ENCODE measurements at regions not wholly inside any gene's neighbourhood (a gene's known extent, or its start where the extent isn't known, plus 50 kb on each side); places are given as distances from the start of the nearest gene placed in this dataset.

- TF ChIP-seq SUZ12 (IDR thresholded peaks at IDR 0.05; ENCODE audit: extremely low read depth, insufficient read depth, insufficient read length): no peak
- TF ChIP-seq ZNF274 (IDR thresholded peaks at IDR 0.05; ENCODE audit: low read depth, low read length): no peak
- no peak for TF ChIP-seq YY1 (IDR thresholded peaks at IDR 0.05; ENCODE audit: insufficient read depth, insufficient read length)
These were observed 76.4 kb downstream of the PRR15 start for GRCh38 chr7:29639886-29640595.
